ENCODE measurements at regions not wholly inside any gene's neighbourhood (a gene's known extent, or its start where the extent isn't known, plus 50 kb on each side); places are given as distances from the start of the nearest gene placed in this dataset.
A peak's percentile ranks its signal among the peaks of the same experiment; 100 is the strongest.

- DNase-seq (ENCODE audit: low read depth), result no peak
- H3K4me3 ChIP-seq (ENCODE audit: low read length), result no peak overlapping the region
- TF ChIP-seq, protein P1, sequence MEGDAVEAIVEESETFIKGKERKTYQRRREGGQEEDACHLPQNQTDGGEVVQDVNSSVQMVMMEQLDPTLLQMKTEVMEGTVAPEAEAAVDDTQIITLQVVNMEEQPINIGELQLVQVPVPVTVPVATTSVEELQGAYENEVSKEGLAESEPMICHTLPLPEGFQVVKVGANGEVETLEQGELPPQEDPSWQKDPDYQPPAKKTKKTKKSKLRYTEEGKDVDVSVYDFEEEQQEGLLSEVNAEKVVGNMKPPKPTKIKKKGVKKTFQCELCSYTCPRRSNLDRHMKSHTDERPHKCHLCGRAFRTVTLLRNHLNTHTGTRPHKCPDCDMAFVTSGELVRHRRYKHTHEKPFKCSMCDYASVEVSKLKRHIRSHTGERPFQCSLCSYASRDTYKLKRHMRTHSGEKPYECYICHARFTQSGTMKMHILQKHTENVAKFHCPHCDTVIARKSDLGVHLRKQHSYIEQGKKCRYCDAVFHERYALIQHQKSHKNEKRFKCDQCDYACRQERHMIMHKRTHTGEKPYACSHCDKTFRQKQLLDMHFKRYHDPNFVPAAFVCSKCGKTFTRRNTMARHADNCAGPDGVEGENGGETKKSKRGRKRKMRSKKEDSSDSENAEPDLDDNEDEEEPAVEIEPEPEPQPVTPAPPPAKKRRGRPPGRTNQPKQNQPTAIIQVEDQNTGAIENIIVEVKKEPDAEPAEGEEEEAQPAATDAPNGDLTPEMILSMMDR (IDR thresholded peaks at IDR 0.05; ENCODE audit: insufficient read depth, low read depth, low read length, missing control alignments), result no peak
These were observed 258.9 kb upstream of the DDX53 start for GRCh38 chrX:22740836-22741235.

DNA sequence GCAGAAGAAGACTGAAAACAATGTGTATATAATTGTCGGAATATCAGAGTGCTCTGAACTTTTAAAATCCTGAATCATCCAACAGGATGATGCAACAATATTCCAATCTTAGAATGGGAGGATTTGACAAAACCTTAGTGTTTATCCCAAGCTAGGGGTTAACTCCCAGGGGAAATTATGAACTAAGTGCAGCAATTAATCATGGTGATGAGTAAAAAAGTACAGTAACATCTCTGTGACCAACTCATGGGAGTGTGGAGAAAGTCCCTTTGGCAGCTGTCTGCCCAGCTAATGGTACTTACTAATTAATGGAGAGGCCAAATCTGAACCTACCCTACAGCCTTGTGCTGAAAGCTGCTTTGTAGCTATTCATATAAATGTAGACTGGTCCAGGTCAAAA lies 257.6 kb upstream of the DDX53 start:
- DNase-seq (ENCODE audit: low read depth), result peak; percentile 58

GRCh38 chrX:22746081-22746480 lies 253.7 kb upstream of the DDX53 start:
- no peak overlapping the region for H3K4me3 ChIP-seq (ENCODE audit: low read length)
- DNase-seq (ENCODE audit: low read depth), result no peak
- TF ChIP-seq, protein P1 (IDR thresholded peaks at IDR 0.05; ENCODE audit: insufficient read depth, low read depth, low read length, missing control alignments), result no peak

More for the DNA sequence above, 257.6 kb upstream of the DDX53 start:
- TF ChIP-seq, protein P1 (IDR thresholded peaks at IDR 0.05; ENCODE audit: insufficient read depth, low read depth, low read length, missing control alignments), result no peak
- H3K4me3 ChIP-seq (ENCODE audit: low read length), result no peak overlapping the region

GRCh38 chrX:22748093-22748999 lies 251.4 kb upstream of the DDX53 start:
- TF ChIP-seq, protein P1 (IDR thresholded peaks at IDR 0.05; ENCODE audit: insufficient read depth, low read depth, low read length, missing control alignments), result peak; percentile 66
- DNase-seq (ENCODE audit: low read depth), result peak; percentile 46
- H3K4me3 ChIP-seq (ENCODE audit: low read length), result no peak overlapping the region

GRCh38 chrX:22758807-22759481 lies 240.8 kb upstream of the DDX53 start:
- H3K4me3 ChIP-seq (ENCODE audit: low read length), result no peak overlapping the region
- TF ChIP-seq, protein P1 (IDR thresholded peaks at IDR 0.05; ENCODE audit: insufficient read depth, low read depth, low read length, missing control alignments), result no peak
- no peak for DNase-seq (ENCODE audit: low read depth)

DNA sequence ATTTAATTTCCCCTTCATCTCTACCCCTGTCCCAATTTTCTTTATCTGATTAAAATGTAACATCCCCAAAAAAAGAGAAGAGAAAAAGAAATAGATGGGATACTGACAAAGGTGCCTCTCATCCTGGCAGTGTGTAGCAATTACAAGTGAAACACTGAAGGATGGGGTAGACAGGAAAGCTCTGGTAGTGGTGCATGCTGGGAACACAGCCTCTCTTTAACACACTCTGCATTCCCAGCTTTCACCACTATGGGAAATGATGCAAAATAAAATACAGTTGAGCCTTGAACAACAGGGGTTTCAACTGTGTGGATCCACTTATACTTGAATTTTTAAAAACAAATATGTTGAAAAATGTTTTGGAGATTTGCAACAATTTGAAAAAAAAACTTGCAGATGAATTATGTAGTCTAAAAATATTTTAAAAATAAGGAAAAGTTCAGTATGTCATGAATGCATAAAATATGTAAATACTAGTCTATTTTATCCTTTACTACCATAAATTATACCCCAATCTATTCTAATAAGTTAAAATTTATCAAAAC lies 239.2 kb upstream of the DDX53 start:
- DNase-seq (ENCODE audit: low read depth), result no peak
- no peak overlapping the region for H3K4me3 ChIP-seq (ENCODE audit: low read length)
- TF ChIP-seq, protein P1 (IDR thresholded peaks at IDR 0.05; ENCODE audit: insufficient read depth, low read depth, low read length, missing control alignments), result no peak

Data from epithelial cell of esophagus (primary cell).